ENCODE measurements at regions not wholly inside any gene's neighbourhood (a gene's known extent, or its start where the extent isn't known, plus 50 kb on each side); places are given as distances from the start of the nearest gene placed in this dataset.

GRCh38 chr2:53067056-53067455, 700.5 kb upstream of the CHAC2 start:
- TF ChIP-seq POLR2A (IDR thresholded peaks at IDR 0.05; ENCODE audit: low read depth, low read length) (no peak), POLR2AphosphoS5 (IDR thresholded peaks at IDR 0.05; ENCODE audit: low read depth, low read length) (no peak)

All from GM12891 (cell line).